H9 (cell line): ENCODE measurements at regions not wholly inside any gene's neighbourhood (a gene's known extent, or its start where the extent isn't known, plus 50 kb on each side); places are given as distances from the start of the nearest gene placed in this dataset.

Experiments used
- DNase-seq: peaks from one replicate; pipeline ENCODE4 v3.0.0-alpha.2; 2017
- H2AFZ ChIP-seq: one replicate; pipeline ENCODE4 v1.6.1; 2013; ENCODE audit warnings: mild to moderate bottlenecking, low read length, control low read depth, moderate library complexity
- H2AK5ac ChIP-seq: 2 replicates; pipeline ENCODE4 v1.6.1; 2013; ENCODE audit warnings: low read length, control low read depth, mixed read lengths; ENCODE audit not compliant: insufficient read length
- H2BK120ac ChIP-seq: one replicate; pipeline ENCODE4 v1.6.1; 2013; ENCODE audit warnings: low read depth, mild to moderate bottlenecking, low read length, control low read depth, inconsistent platforms; ENCODE audit not compliant: poor library complexity, severe bottlenecking
- H2BK12ac ChIP-seq: 2 replicates; pipeline ENCODE4 v1.6.1; 2013; ENCODE audit warnings: low read length, control low read depth, mixed read lengths, low read depth; ENCODE audit not compliant: insufficient read length
- H2BK15ac ChIP-seq: 2 replicates; pipeline ENCODE4 v1.6.1; 2013; ENCODE audit warnings: low read depth, low read length, control low read depth
- H2BK20ac ChIP-seq: one replicate; pipeline ENCODE4 v1.6.1; 2013; ENCODE audit warnings: low read depth, mild to moderate bottlenecking, low read length, control low read depth, inconsistent platforms; ENCODE audit not compliant: poor library complexity, severe bottlenecking
- H2BK5ac ChIP-seq: 2 replicates; pipeline ENCODE4 v1.6.1; 2013; ENCODE audit warnings: low read length, control low read depth, mixed read lengths; ENCODE audit not compliant: insufficient read length
- H3K14ac ChIP-seq: 2 replicates; pipeline ENCODE4 v1.6.1; 2013; ENCODE audit warnings: low read length, control low read depth; ENCODE audit not compliant: insufficient read depth
- H3K18ac ChIP-seq: 2 replicates; pipeline ENCODE4 v1.6.1; 2013; ENCODE audit warnings: low read depth, mild to moderate bottlenecking, mixed read lengths, low read length, control low read depth; ENCODE audit not compliant: insufficient read length
- H3K23ac ChIP-seq: 2 replicates; pipeline ENCODE4 v1.6.1; 2013; ENCODE audit warnings: low read length, control low read depth, mixed read lengths, low read depth; ENCODE audit not compliant: insufficient read length
- H3K23me2 ChIP-seq: 2 replicates; pipeline ENCODE4 v1.6.1; 2013; ENCODE audit warnings: low read depth, mild to moderate bottlenecking, mixed read lengths, low read length, control low read depth; ENCODE audit not compliant: insufficient read length, poor library complexity, severe bottlenecking
- H3K27ac ChIP-seq: 2 replicates; pipeline ENCODE4 v1.5.1; 2013; ENCODE audit warnings: low read length, control low read depth, mixed read lengths, low read depth; ENCODE audit not compliant: insufficient read length
- H3K27me3 ChIP-seq: 2 replicates; pipeline ENCODE4 v1.6.1; 2013; ENCODE audit warnings: low read length, control low read depth, inconsistent platforms; ENCODE audit not compliant: insufficient read depth
- H3K4ac ChIP-seq: 2 replicates; pipeline ENCODE4 v1.6.1; 2013; ENCODE audit warnings: low read depth, mild to moderate bottlenecking, control low read depth, inconsistent platforms, low read length, moderate library complexity
- H3K4me1 ChIP-seq: 2 replicates; pipeline ENCODE4 v1.6.1; 2013; ENCODE audit warnings: low read length, control low read depth, inconsistent platforms; ENCODE audit not compliant: insufficient read depth
- H3K4me2 ChIP-seq: 2 replicates; pipeline ENCODE4 v1.6.1; 2013; ENCODE audit warnings: low read length, control low read depth, mixed read lengths; ENCODE audit not compliant: insufficient read length, insufficient read depth
- H3K56ac ChIP-seq: 2 replicates; pipeline ENCODE4 v1.6.1; 2013; ENCODE audit warnings: low read depth, mild to moderate bottlenecking, mixed read lengths, low read length, control low read depth; ENCODE audit not compliant: insufficient read length
- H3K79me1 ChIP-seq: 2 replicates; pipeline ENCODE4 v1.6.1; 2013; ENCODE audit warnings: low read depth, mild to moderate bottlenecking, moderate library complexity, low read length, control low read depth, inconsistent platforms; ENCODE audit not compliant: insufficient read depth, poor library complexity, severe bottlenecking
- H3K79me2 ChIP-seq: 2 replicates; pipeline ENCODE4 v1.6.1; 2013; ENCODE audit warnings: low read length, control low read depth, inconsistent platforms; ENCODE audit not compliant: insufficient read depth
- H3K9ac ChIP-seq: 2 replicates; pipeline ENCODE4 v1.6.1; 2013; ENCODE audit warnings: low read length, control low read depth, mixed read lengths; ENCODE audit not compliant: insufficient read length; ENCODE audit errors: extremely low read depth
- H3K9me3 ChIP-seq: one replicate; pipeline ENCODE4 v1.6.1; 2013; ENCODE audit warnings: low read depth, low read length, inconsistent platforms; ENCODE audit not compliant: control insufficient read depth
- H3T11ph ChIP-seq: one replicate; pipeline ENCODE4 v1.6.1; 2013; ENCODE audit warnings: mild to moderate bottlenecking, low read length, control low read depth, inconsistent platforms
- H4K20me1 ChIP-seq: one replicate; pipeline ENCODE4 v1.6.1; 2013; ENCODE audit not compliant: control insufficient read depth, insufficient read length, insufficient read depth
- H4K5ac ChIP-seq: 2 replicates; pipeline ENCODE4 v1.6.1; 2013; ENCODE audit warnings: low read depth, mild to moderate bottlenecking, mixed read lengths, low read length, control low read depth; ENCODE audit not compliant: insufficient read length
- H4K8ac ChIP-seq: replicated peaks from 2 replicates; pipeline ENCODE4 v1.6.1; 2013; ENCODE audit warnings: low read length, control low read depth, mixed read lengths, low read depth; ENCODE audit not compliant: insufficient read length
- H4K91ac ChIP-seq: 2 replicates; pipeline ENCODE4 v1.6.1; 2013; ENCODE audit warnings: low read depth, mild to moderate bottlenecking, moderate library complexity, mixed read lengths, low read length, control low read depth; ENCODE audit not compliant: insufficient read length
- H3K27ac Mint-ChIP-seq, 3 experiments: 2 replicates in 2 of 3; 3 replicates in 1 of 3; pipeline ENCODE4 v1.8.0; 2020 to 2021; ENCODE audit warnings: mixed read lengths in 3 of 3, mild to moderate bottlenecking in 1 of 3, moderate library complexity in 1 of 3
- H3K27me3 Mint-ChIP-seq: 2 replicates; pipeline ENCODE4 v1.8.0; 2021; ENCODE audit warnings: low read depth, mild to moderate bottlenecking, moderate library complexity, mixed read lengths
- H3K36me3 Mint-ChIP-seq, 3 experiments: 2 replicates in 2 of 3; 3 replicates in 1 of 3; pipeline ENCODE4 v1.8.0; 2020 to 2021; ENCODE audit warnings: low read depth in 3 of 3, mixed read lengths in 3 of 3; ENCODE audit not compliant: insufficient read depth in 1 of 3
- H3K4me1 Mint-ChIP-seq, 2 experiments: 2 replicates each; pipeline ENCODE4 v1.8.0; 2020; ENCODE audit warnings: mixed read lengths in 2 of 2
- H3K4me3 Mint-ChIP-seq, 2 experiments: 2 replicates in 1 of 2; 3 replicates in 1 of 2; pipeline ENCODE4 v1.8.0; 2020 to 2021; ENCODE audit warnings: mild to moderate bottlenecking in 2 of 2, mixed read lengths in 2 of 2, moderate library complexity in 1 of 2
- H3K9me3 Mint-ChIP-seq, 2 experiments: 2 replicates in 1 of 2; 3 replicates in 1 of 2; pipeline ENCODE4 v1.8.0; 2020; ENCODE audit warnings: mild to moderate bottlenecking in 2 of 2, mixed read lengths in 2 of 2, moderate library complexity in 1 of 2
- WGBS: extraction: QIAGEN DNeasy Blood & Tissue Kit; methylation state at CpG from one replicate; pipeline ENCODE4 v1.1.7; 2013; ENCODE audit warnings: missing lambda C conversion rate, low lambda C conversion rate, mixed read lengths; ENCODE audit not compliant: insufficient read length; ENCODE audit errors: extremely low coverage; 5-methylcytosine and 5-hydroxymethylcytosine counted together
- TF ChIP-seq, protein P1 (sequence below): fragments of 200-600 bp; sonication (generic); conservative IDR thresholded peaks from 3 replicates; pipeline ENCODE4 v1.8.0; 2021; ENCODE audit warnings: antibody characterized with exemption, mild to moderate bottlenecking

DNA sequence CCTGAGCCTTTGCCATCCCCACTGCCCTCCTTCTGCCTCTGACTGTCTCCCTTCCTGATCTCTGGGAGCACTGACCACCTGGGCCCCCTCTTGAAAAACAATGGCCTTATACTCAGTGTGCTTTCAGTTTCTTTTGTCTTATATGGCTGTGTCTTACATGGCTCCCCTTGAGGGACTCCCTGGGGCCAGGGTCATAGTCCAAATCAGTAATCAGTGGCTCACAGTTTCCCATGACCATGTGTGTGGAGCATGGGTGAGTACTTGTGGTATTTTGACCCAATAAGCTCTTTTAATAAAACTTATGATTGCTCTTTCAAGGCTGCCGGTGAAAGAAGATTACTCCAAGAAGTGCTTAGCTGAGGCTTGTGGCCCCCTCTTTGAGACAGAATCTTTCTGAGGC is 62.4 kb upstream of the PCBD1 start:
- no peak overlapping the region for H3K9ac ChIP-seq
- H2BK5ac ChIP-seq: no peak overlapping the region
- H3K4me2 ChIP-seq: no peak overlapping the region
- no peaks in the 10 kb centered on the region for H3K23me2 ChIP-seq
- no peaks in the 10 kb centered on the region for H3K79me1 ChIP-seq
- no peak overlapping the region for H2BK15ac ChIP-seq
- H2BK20ac ChIP-seq: no peak overlapping the region
- no peak overlapping the region for H4K5ac ChIP-seq
- WGBS: no CpG with 5 or more reads among the region's 1 CpG
- no peak overlapping the region for H4K91ac ChIP-seq
- H3K56ac ChIP-seq: no peak overlapping the region
- H3K36me3 Mint-ChIP-seq: no peaks in the 10 kb centered on the region
- no peak overlapping the region for H3K14ac ChIP-seq
- H3T11ph ChIP-seq: no peak overlapping the region
- H3K18ac ChIP-seq: no peak overlapping the region
- H3K27me3 ChIP-seq: no peaks in the 10 kb centered on the region
- peaks cover 4 to 6% of the 10 kb centered on the region in 2 experiments; a peak in 2 of 4 replicates for H3K4me1 Mint-ChIP-seq
- H3K4me1 ChIP-seq: no peaks in the 10 kb centered on the region
- H3K23ac ChIP-seq: no peak overlapping the region
- peaks cover 8% of the 10 kb centered on the region for H3K27me3 Mint-ChIP-seq
- no peak overlapping the region for H3K27ac ChIP-seq
- no peaks in the 10 kb centered on the region for H3K9me3 ChIP-seq
- H4K20me1 ChIP-seq: no peaks in the 10 kb centered on the region
- H4K8ac ChIP-seq: no peak overlapping the region
- H3K79me2 ChIP-seq: no peaks in the 10 kb centered on the region
- H2BK120ac ChIP-seq: no peak overlapping the region
- H3K4ac ChIP-seq: no peak overlapping the region
- no peak overlapping the region for H3K4me3 Mint-ChIP-seq
- no peak overlapping the region for H2AK5ac ChIP-seq
- H2BK12ac ChIP-seq: no peak overlapping the region
- no peak for DNase-seq
- TF ChIP-seq, protein P1, sequence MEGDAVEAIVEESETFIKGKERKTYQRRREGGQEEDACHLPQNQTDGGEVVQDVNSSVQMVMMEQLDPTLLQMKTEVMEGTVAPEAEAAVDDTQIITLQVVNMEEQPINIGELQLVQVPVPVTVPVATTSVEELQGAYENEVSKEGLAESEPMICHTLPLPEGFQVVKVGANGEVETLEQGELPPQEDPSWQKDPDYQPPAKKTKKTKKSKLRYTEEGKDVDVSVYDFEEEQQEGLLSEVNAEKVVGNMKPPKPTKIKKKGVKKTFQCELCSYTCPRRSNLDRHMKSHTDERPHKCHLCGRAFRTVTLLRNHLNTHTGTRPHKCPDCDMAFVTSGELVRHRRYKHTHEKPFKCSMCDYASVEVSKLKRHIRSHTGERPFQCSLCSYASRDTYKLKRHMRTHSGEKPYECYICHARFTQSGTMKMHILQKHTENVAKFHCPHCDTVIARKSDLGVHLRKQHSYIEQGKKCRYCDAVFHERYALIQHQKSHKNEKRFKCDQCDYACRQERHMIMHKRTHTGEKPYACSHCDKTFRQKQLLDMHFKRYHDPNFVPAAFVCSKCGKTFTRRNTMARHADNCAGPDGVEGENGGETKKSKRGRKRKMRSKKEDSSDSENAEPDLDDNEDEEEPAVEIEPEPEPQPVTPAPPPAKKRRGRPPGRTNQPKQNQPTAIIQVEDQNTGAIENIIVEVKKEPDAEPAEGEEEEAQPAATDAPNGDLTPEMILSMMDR: no peak
- H3K27ac Mint-ChIP-seq: peak overlapping the region in 1 of 3 experiments; percentile 34; a peak in 1 of 7 replicates
- no peak overlapping the region for H2AFZ ChIP-seq
- H3K9me3 Mint-ChIP-seq: no peaks in the 10 kb centered on the region
